ENCODE measurements at regions not wholly inside any gene's neighbourhood (a gene's known extent, or its start where the extent isn't known, plus 50 kb on each side); places are given as distances from the start of the nearest gene placed in this dataset.

- Mint-ChIP-seq H3K9me3 (no peaks in the 10 kb centered on the region), H3K4me1 (ENCODE audit: low read depth) (no peaks in the 10 kb centered on the region), H3K27ac (no peak overlapping the region), H3K36me3 (ENCODE audit: low read depth) (no peaks in the 10 kb centered on the region), H3K4me3 (no peak overlapping the region), H3K27me3 (ENCODE audit: insufficient read depth) (peaks cover 4% of the 10 kb centered on the region; the same call in 1 of the 2 replicates)
- TF ChIP-seq CTCF (IDR thresholded peaks at IDR 0.05), result no peak
- DNase-seq, result no peak
These were observed 389.1 kb downstream of the HTR1B start for GRCh38 chr6:77074037-77074713.

- H3K9me3 Mint-ChIP-seq, result no peaks in the 10 kb centered on the region
- H3K4me1 Mint-ChIP-seq (ENCODE audit: low read depth), result no peaks in the 10 kb centered on the region
- H3K27me3 Mint-ChIP-seq (ENCODE audit: insufficient read depth), result peaks cover 4% of the 10 kb centered on the region
- TF ChIP-seq CTCF (IDR thresholded peaks at IDR 0.05), result no peak
- DNase-seq, result no peak
- no peak overlapping the region for H3K27ac Mint-ChIP-seq
- no peaks in the 10 kb centered on the region for H3K36me3 Mint-ChIP-seq (ENCODE audit: low read depth)
- H3K4me3 Mint-ChIP-seq, result no peak overlapping the region
These were observed 389.9 kb downstream of the HTR1B start for GRCh38 chr6:77073410-77073760.

- Mint-ChIP-seq H3K27me3 (ENCODE audit: insufficient read depth) (peaks cover 4% of the 10 kb centered on the region), H3K27ac (no peak overlapping the region), H3K4me3 (no peak overlapping the region), H3K36me3 (ENCODE audit: low read depth) (no peaks in the 10 kb centered on the region), H3K9me3 (no peaks in the 10 kb centered on the region), H3K4me1 (ENCODE audit: low read depth) (no peaks in the 10 kb centered on the region)
- DNase-seq, result no peak
- no peak for TF ChIP-seq CTCF (IDR thresholded peaks at IDR 0.05)
These were observed 390.4 kb downstream of the HTR1B start for GRCh38 chr6:77072694-77073409.

- H3K36me3 Mint-ChIP-seq (ENCODE audit: low read depth), result no peaks in the 10 kb centered on the region
- DNase-seq, result no peak
- no peak overlapping the region for H3K27ac Mint-ChIP-seq
- TF ChIP-seq CTCF (IDR thresholded peaks at IDR 0.05), result no peak
- H3K27me3 Mint-ChIP-seq (ENCODE audit: insufficient read depth), result no peaks in the 10 kb centered on the region; the same call in 1 of the 2 replicates
- no peak overlapping the region for H3K4me3 Mint-ChIP-seq
- no peaks in the 10 kb centered on the region for H3K4me1 Mint-ChIP-seq (ENCODE audit: low read depth)
- H3K9me3 Mint-ChIP-seq, result no peaks in the 10 kb centered on the region
These were observed 399.8 kb downstream of the HTR1B start for GRCh38 chr6:77063494-77063893.

- Mint-ChIP-seq H3K9me3 (peaks cover 23% of the 10 kb centered on the region; the same call in 1 of the 2 replicates), H3K36me3 (ENCODE audit: low read depth) (peaks cover 8% of the 10 kb centered on the region), H3K4me3 (no peak overlapping the region), H3K27me3 (ENCODE audit: insufficient read depth) (no peaks in the 10 kb centered on the region), H3K27ac (no peak overlapping the region), H3K4me1 (ENCODE audit: low read depth) (no peaks in the 10 kb centered on the region)
- no peak for TF ChIP-seq CTCF (IDR thresholded peaks at IDR 0.05)
- DNase-seq, result no peak
These were observed 407.6 kb downstream of the HTR1B start for GRCh38 chr6:77055711-77056110.
